BJ (cell line): ENCODE measurements at regions not wholly inside any gene's neighbourhood (a gene's known extent, or its start where the extent isn't known, plus 50 kb on each side); places are given as distances from the start of the nearest gene placed in this dataset.

Experiments used
- CTCF ChIA-PET: fragments of 350-600 bp; formaldehyde crosslinking; extraction: SDS; loops from one replicate; lab custom pipeline; 2021; ENCODE audit warnings: antibody characterized with exemption, inconsistent platforms; lab: Yijun Ruan, JAX
- POLR2A ChIA-PET: fragments of 300-600 bp; sonication (Branson Sonifier 250); formaldehyde crosslinking; extraction: SDS; loops from one replicate; lab custom pipeline; 2021; ENCODE audit warnings: antibody characterized with exemption; lab: Charles Lee
- DNase-seq: peaks from one replicate; pipeline ENCODE4 v3.0.0-alpha.2; 2011; ENCODE audit warnings: low read depth
- H3K27me3 ChIP-seq: 2 replicates; pipeline ENCODE4 v1.6.0; 2011; ENCODE audit warnings: low read length; ENCODE audit not compliant: control insufficient read depth, insufficient read depth
- H3K36me3 ChIP-seq: 2 replicates; pipeline ENCODE4 v1.5.1; 2011; ENCODE audit warnings: low read length; ENCODE audit not compliant: control insufficient read depth, insufficient read depth
- H3K4me3 ChIP-seq: 2 replicates; pipeline ENCODE4 v1.5.1; 2011; ENCODE audit warnings: low read depth, mild to moderate bottlenecking, control low read depth, low read length
- CTCF ChIP-seq: IDR thresholded peaks from 2 replicates; pipeline ENCODE4 v1.5.1; 2011; ENCODE audit warnings: low read depth, mild to moderate bottlenecking, control low read depth, inconsistent platforms, low read length, moderate library complexity; ENCODE audit not compliant: insufficient read depth

- ChIA-PET CTCF (interaction anchor here (1.2 to 1.3 kb wide), 2 partner anchors 11 to 363 kb away, joined by 3 to 5 read pairs; no protein-coding TSS in a partner anchor), POLR2A (no interaction called here)
- H3K36me3 ChIP-seq = no peaks in the 10 kb centered on the region
- no peak for TF ChIP-seq CTCF
- no peaks in the 10 kb centered on the region for H3K27me3 ChIP-seq
- H3K4me3 ChIP-seq = no peak overlapping the region
- DNase-seq = no peak
These were observed 640.9 kb upstream of the PLXNA2 start for GRCh38 chr1:208885060-208885459.

GRCh38 chr1:208885650-208886049 lies 641.5 kb upstream of the PLXNA2 start:
- H3K27me3 ChIP-seq = no peaks in the 10 kb centered on the region
- CTCF ChIA-PET = interaction anchor here (1.2 to 1.3 kb wide), 2 partner anchors 12 to 363 kb away, joined by 3 to 5 read pairs; no protein-coding TSS in a partner anchor
- POLR2A ChIA-PET = no interaction called here
- no peak for TF ChIP-seq CTCF
- no peak for DNase-seq
- H3K4me3 ChIP-seq = no peak overlapping the region
- H3K36me3 ChIP-seq = no peaks in the 10 kb centered on the region

DNA sequence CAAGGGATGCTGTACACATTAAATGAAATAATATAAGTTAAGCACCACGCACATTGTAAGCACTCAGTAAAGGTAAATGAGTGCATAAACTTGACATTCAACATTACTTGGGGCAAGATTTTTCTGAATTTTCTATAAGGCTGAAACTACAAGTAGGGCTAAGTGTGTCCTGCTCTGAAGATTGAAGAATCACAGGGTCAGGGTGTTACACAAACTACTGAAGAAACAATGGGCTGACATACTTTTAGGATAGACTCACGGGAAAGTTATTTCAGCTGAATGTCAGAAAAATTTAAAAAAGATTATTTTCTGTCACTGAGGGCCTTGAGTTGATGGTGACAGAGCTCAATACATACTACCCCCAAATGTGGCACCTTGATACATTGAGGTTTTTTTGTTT lies 644.2 kb upstream of the PLXNA2 start:
- no peak for TF ChIP-seq CTCF
- Histone ChIP-seq H3K27me3 (no peaks in the 10 kb centered on the region), H3K4me3 (no peak overlapping the region), H3K36me3 (no peaks in the 10 kb centered on the region)
- ChIA-PET CTCF (interaction anchor here (0.6 kb wide), 1 partner anchor 867 kb away, joined by 3 read pairs; no protein-coding TSS in a partner anchor), POLR2A (no interaction called here)
- no peak for DNase-seq

DNA sequence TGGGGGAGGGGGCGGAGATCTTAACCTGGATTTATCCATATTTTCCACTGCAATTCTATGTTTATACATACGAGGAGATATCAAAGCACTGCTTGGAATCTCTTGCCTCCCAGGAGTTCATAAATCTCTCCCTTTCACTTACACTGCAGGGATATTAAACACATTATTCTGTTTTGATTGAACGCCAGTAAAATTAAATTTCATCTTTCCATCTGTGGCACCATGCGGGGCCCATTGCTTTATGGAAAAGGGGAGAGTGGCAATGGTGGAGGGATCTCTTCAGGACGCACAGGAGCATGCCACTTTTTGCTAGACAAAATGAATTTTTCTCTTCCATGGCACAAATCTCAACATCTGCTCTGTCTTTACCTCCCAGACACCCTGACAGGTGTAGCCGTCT lies 648.0 kb upstream of the PLXNA2 start:
- no peak overlapping the region for H3K4me3 ChIP-seq
- ChIA-PET POLR2A (no interaction called here), CTCF (no interaction called here)
- no peak for DNase-seq
- H3K27me3 ChIP-seq = no peaks in the 10 kb centered on the region
- TF ChIP-seq CTCF = no peak
- no peaks in the 10 kb centered on the region for H3K36me3 ChIP-seq

DNA sequence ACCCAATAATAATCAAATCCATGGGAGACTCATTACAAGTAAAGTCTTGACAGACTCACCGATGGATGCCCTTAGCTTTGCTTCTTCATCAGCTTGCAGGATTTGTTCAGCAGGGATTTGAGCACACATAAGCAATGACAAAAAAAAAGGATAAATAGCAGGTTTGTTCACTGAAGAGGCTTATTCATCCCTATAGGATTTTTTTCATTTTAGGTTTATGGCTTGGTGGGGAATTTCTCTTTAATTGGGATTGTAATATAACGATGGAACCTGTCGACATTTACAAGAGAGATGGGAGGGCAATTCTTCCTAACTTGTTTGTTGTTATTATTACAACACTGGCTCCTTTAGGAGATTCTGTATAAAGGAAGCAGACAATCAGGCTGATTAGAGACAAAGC lies 649.1 kb upstream of the PLXNA2 start:
- no peak for DNase-seq
- no peak for TF ChIP-seq CTCF
- Histone ChIP-seq H3K27me3 (no peaks in the 10 kb centered on the region), H3K36me3 (no peaks in the 10 kb centered on the region), H3K4me3 (no peak overlapping the region)
- ChIA-PET CTCF (no interaction called here), POLR2A (no interaction called here)
